ENCODE measurements at regions not wholly inside any gene's neighbourhood (a gene's known extent, or its start where the extent isn't known, plus 50 kb on each side); places are given as distances from the start of the nearest gene placed in this dataset.

DNA sequence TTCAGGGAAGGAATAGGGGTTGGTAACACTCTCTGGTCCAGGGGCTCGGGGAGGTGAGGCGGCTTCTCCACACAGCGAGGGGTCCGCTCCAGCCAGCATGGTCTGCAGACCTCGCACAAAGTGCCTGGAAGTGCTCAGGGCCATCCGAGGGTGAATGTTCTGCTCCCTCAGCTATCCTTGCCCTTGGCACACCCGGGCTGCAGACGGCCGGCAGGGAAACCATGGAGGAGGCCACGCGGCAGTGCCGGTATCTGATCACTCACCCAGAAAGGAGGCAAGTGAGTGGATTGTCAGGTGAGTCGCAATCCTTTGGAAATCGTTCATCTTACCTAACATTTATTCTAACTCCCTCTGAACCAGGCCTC is 62.0 kb downstream of the DLL1 start:
- H3K4me3 ChIP-seq (ENCODE audit: low read depth, low read length), result no peak overlapping the region
- DNase-seq (ENCODE audit: low read depth), result no peak
- TF ChIP-seq, protein P1, sequence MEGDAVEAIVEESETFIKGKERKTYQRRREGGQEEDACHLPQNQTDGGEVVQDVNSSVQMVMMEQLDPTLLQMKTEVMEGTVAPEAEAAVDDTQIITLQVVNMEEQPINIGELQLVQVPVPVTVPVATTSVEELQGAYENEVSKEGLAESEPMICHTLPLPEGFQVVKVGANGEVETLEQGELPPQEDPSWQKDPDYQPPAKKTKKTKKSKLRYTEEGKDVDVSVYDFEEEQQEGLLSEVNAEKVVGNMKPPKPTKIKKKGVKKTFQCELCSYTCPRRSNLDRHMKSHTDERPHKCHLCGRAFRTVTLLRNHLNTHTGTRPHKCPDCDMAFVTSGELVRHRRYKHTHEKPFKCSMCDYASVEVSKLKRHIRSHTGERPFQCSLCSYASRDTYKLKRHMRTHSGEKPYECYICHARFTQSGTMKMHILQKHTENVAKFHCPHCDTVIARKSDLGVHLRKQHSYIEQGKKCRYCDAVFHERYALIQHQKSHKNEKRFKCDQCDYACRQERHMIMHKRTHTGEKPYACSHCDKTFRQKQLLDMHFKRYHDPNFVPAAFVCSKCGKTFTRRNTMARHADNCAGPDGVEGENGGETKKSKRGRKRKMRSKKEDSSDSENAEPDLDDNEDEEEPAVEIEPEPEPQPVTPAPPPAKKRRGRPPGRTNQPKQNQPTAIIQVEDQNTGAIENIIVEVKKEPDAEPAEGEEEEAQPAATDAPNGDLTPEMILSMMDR (IDR thresholded peaks at IDR 0.05; ENCODE audit: low read depth, low read length), result no peak

- TF ChIP-seq, protein P1 (IDR thresholded peaks at IDR 0.05; ENCODE audit: low read depth, low read length), result no peak
- TF ChIP-seq MAX (IDR thresholded peaks at IDR 0.05; ENCODE audit: low read depth, low read length) (no peak), POLR2A (IDR thresholded peaks at IDR 0.05; ENCODE audit: extremely low read depth, insufficient read length) (no peak)
- no peak overlapping the region for H3K4me3 ChIP-seq (ENCODE audit: low read depth, low read length)
- peak; percentile 18 for DNase-seq (ENCODE audit: low read depth)
These were observed 62.6 kb downstream of the DLL1 start for GRCh38 chr6:170227996-170228945.

DNA sequence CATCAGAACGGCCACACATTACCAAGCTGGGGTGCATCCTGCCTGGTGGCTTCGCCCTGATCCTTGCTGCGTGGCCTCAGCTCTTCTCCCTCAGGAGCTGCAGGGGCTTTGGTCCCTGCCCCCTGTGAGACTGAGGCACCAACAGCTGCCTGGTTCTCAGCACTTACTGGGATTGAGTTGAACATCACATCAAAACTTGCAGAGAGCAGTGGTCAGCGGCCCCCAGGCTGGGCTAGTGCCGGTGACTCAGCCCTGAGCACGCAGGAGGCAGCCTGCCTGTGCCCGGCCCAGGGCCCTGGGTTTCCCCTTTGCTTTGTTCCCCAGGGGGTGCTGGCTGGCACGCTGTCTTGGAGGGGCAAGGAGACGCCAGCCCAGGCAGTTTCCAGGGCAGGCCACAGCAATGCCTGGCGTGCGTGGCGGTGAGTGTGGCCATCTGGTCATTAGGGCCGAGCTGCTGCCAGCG is 63.3 kb downstream of the DLL1 start:
- H3K4me3 ChIP-seq (ENCODE audit: low read depth, low read length), result no peak overlapping the region
- TF ChIP-seq MAX (IDR thresholded peaks at IDR 0.05; ENCODE audit: low read depth, low read length), result no peak
- no peak for TF ChIP-seq POLR2A (IDR thresholded peaks at IDR 0.05; ENCODE audit: extremely low read depth, insufficient read length)
- TF ChIP-seq, protein P1 (IDR thresholded peaks at IDR 0.05; ENCODE audit: low read depth, low read length), result no peak
- peak; percentile 72 for DNase-seq (ENCODE audit: low read depth)

DNA sequence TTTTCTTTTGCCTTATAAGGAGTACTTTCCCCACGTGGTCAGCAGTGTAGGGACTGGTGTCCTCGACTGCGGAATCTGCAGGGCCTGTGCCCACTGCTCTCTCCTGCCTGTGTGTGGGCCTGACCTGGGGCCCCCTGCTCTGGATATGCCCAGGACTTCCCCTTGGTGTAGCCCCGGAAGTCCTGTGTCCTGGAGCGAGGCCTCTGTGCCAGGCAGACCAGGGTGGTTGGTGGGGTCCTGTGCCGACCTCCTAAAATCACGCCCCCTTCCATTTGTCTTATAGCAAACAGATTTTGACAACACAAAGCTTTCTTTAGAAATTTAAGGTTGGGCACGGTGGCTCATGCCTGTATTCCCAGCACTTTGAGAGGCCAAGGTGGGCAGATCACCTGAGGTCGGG is 64.2 kb downstream of the DLL1 start:
- TF ChIP-seq MAX (IDR thresholded peaks at IDR 0.05; ENCODE audit: low read depth, low read length) (no peak), MYC (IDR thresholded peaks at IDR 0.05; ENCODE audit: low read depth, low read length) (no peak), POLR2A (IDR thresholded peaks at IDR 0.05; ENCODE audit: extremely low read depth, insufficient read length) (no peak)
- TF ChIP-seq, protein P1 (IDR thresholded peaks at IDR 0.05; ENCODE audit: low read depth, low read length), result no peak
- no peak overlapping the region for H3K4me3 ChIP-seq (ENCODE audit: low read depth, low read length)
- no peak for DNase-seq (ENCODE audit: low read depth)

DNA sequence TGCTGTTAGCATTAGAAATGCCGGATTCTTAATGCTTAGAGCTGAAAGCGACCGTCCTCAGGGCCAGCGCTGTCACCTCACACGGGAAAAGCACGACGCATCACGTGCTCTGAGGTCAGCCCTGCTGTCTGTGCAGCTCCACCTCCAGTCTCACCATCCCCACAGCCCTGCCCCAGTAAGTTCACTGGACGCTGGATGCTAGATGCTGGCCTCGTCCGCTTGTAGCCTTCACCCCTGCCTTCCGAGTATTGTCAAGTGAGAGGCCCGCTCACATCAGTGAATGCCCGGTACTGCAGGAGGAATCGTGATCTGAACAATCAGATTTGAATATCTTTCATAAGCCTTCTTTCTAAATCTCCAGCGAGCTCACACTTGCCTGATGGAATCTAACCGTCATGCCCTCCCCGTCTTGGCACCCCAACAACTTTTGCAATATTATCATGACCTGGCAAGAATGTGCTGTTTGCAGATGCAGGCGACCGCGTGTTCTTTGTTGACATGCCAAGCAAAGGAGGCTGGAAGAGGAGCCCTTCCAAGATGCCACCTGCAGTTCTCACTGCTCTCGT is 64.9 kb downstream of the DLL1 start:
- TF ChIP-seq MYC (IDR thresholded peaks at IDR 0.05; ENCODE audit: low read depth, low read length) (no peak), MAX (IDR thresholded peaks at IDR 0.05; ENCODE audit: low read depth, low read length) (no peak), POLR2A (IDR thresholded peaks at IDR 0.05; ENCODE audit: extremely low read depth, insufficient read length) (no peak)
- TF ChIP-seq, protein P1 (IDR thresholded peaks at IDR 0.05; ENCODE audit: low read depth, low read length), result no peak
- DNase-seq (ENCODE audit: low read depth), result peak; percentile 22
- no peak overlapping the region for H3K4me3 ChIP-seq (ENCODE audit: low read depth, low read length)
